ENCODE measurements at regions not wholly inside any gene's neighbourhood (a gene's known extent, or its start where the extent isn't known, plus 50 kb on each side); places are given as distances from the start of the nearest gene placed in this dataset.

DNA sequence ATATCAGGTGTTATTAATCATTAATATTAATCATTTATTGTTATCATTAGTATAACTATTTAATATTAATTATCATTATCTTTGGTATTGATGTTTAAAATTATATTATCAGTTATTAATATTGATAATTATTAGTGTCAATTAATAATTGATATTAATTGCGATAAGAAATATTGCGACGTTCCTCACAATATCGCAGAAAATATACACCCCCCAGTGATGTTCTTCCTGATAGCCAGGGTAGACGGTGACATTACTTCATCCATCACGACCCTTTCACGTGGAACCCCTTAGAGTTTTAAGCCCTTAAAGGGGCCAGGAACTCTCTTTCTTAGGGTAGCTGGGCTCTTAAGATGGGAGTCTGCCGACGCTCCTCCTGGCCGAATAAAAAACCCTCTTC is 98.6 kb upstream of the OSBPL11 start:
- TF ChIP-seq, protein P1, sequence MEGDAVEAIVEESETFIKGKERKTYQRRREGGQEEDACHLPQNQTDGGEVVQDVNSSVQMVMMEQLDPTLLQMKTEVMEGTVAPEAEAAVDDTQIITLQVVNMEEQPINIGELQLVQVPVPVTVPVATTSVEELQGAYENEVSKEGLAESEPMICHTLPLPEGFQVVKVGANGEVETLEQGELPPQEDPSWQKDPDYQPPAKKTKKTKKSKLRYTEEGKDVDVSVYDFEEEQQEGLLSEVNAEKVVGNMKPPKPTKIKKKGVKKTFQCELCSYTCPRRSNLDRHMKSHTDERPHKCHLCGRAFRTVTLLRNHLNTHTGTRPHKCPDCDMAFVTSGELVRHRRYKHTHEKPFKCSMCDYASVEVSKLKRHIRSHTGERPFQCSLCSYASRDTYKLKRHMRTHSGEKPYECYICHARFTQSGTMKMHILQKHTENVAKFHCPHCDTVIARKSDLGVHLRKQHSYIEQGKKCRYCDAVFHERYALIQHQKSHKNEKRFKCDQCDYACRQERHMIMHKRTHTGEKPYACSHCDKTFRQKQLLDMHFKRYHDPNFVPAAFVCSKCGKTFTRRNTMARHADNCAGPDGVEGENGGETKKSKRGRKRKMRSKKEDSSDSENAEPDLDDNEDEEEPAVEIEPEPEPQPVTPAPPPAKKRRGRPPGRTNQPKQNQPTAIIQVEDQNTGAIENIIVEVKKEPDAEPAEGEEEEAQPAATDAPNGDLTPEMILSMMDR (IDR thresholded peaks at IDR 0.05): no peak
- TF ChIP-seq POLR2AphosphoS5 (IDR thresholded peaks at IDR 0.05) (no peak), POLR2A (IDR thresholded peaks at IDR 0.05) (no peak)

Measured in gastroesophageal sphincter (tissue), 3 donors.